Body of pancreas (tissue), 4 donors: ENCODE measurements at regions not wholly inside any gene's neighbourhood (a gene's known extent, or its start where the extent isn't known, plus 50 kb on each side); places are given as distances from the start of the nearest gene placed in this dataset.

Experiments used
- ATAC-seq: fragments of 150-250 bp; one replicate; pipeline ENCODE4 v1.9.1; 2016
- DNase-seq, 4 donors: peaks; one replicate each; pipeline ENCODE4 v3.0.0-alpha.2; 2019
- H3K27ac ChIP-seq, 4 donors: fragments of 200-600 bp; sonication (generic); 1 replicate in 3 of 4; 2 replicates in 1 of 4; pipeline versions ENCODE4 v1.5.1 to v1.6.1; 2016 to 2019; ENCODE audit warnings: mild to moderate bottlenecking in 1 of 4, mixed read lengths in 1 of 4, moderate library complexity in 1 of 4
- H3K27me3 ChIP-seq, 2 donors: fragments of 200-600 bp; sonication (generic); one replicate each; pipeline ENCODE4 v1.6.0; 2016; ENCODE audit warnings: mild to moderate bottlenecking in 1 of 2
- H3K36me3 ChIP-seq, 2 donors: fragments of 200-600 bp; sonication (generic); replicated peaks in 1 of 2; 2 replicates each; pipeline ENCODE4 v1.5.1; 2016; ENCODE audit warnings: low read depth in 2 of 2; ENCODE audit not compliant: insufficient read depth in 1 of 2
- H3K4me1 ChIP-seq: fragments of 200-600 bp; sonication (generic); one replicate; pipeline ENCODE4 v1.6.0; 2016
- H3K4me3 ChIP-seq, 2 donors: fragments of 200-600 bp; sonication (generic); 1 replicate in 1 of 2; 2 replicates in 1 of 2; pipeline ENCODE4 v1.5.1; 2016 to 2019
- H3K9me3 ChIP-seq, 3 donors: fragments of 200-600 bp; sonication (generic); 1 replicate in 2 of 3; 2 replicates in 1 of 3; pipeline ENCODE4 v1.5.1; 2016
- POLR2A ChIP-seq, 3 donors: fragments of 450-650 bp; IDR thresholded peaks; one replicate each; pipeline ENCODE4 v1.6.1; 2016; ENCODE audit warnings: antibody characterized with exemption in 3 of 3, mild to moderate bottlenecking in 2 of 3
- WGBS, 2 donors: methylation state at CpG; one replicate each; pipeline ENCODE4 v1.1.5; 2017; 5-methylcytosine and 5-hydroxymethylcytosine counted together
- intact Hi-C: fragments of 100-400 bp; cut with DNase I; formaldehyde crosslinking; loops from one replicate; pipeline ENCODE4 v1.15.1; 2023
- TF ChIP-seq, protein P1 (sequence below), 7 experiments: fragments of 450-650 bp in 4 of 7; fragments of 200-600 bp in 3 of 7; sonication (generic) in 3 of 7; IDR thresholded peaks; one replicate each; pipeline ENCODE4 v1.5.1; 2016 to 2019; ENCODE audit warnings: antibody characterized with exemption in 7 of 7

DNA sequence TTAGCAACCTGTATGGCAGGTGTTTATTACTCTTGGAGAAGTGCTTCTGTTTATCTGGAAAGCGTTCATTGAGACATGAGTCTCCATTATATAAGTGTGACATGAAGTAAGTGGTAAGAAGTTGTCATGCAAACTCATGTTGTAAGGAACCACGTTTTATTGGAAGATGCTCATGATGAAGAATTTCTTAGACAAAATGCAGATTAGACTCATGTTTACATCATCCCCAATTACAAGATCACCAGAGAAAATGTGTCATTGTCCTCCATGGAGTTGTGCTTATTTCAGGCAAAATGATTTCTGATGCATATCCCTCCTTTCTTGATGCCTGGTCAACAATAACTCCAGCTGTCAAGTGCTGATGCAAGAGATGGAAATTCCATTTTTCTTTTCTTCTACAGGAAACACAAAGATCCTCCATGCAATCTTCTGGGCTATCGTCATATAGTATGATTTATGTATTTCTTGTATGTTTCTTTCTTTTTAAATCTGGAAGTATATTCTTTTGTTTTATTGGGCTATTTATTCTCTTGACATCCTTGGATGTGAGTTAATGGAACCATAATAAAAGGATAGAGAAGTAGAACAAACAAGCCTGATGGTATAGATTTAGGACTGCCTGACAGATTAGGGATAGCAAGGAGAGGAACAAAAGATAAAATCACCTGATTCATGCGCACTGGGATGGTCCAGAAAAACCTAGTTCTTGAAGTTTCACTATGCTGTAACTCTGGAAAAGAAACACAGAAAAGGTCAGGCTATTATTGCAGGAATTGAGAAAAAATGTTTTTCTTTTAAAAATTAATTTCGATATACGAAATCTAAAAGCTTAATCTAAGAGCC, 50.7 kb upstream of the DIAPH3 start:
- no peak for TF ChIP-seq POLR2A (IDR thresholded peaks at IDR 0.05)
- TF ChIP-seq, protein P1, sequence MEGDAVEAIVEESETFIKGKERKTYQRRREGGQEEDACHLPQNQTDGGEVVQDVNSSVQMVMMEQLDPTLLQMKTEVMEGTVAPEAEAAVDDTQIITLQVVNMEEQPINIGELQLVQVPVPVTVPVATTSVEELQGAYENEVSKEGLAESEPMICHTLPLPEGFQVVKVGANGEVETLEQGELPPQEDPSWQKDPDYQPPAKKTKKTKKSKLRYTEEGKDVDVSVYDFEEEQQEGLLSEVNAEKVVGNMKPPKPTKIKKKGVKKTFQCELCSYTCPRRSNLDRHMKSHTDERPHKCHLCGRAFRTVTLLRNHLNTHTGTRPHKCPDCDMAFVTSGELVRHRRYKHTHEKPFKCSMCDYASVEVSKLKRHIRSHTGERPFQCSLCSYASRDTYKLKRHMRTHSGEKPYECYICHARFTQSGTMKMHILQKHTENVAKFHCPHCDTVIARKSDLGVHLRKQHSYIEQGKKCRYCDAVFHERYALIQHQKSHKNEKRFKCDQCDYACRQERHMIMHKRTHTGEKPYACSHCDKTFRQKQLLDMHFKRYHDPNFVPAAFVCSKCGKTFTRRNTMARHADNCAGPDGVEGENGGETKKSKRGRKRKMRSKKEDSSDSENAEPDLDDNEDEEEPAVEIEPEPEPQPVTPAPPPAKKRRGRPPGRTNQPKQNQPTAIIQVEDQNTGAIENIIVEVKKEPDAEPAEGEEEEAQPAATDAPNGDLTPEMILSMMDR (IDR thresholded peaks at IDR 0.05), result no peak
- ATAC-seq, result no peak
- 70 to 71% methylated on average over 6 of the region's 6 CpGs for WGBS, 2 donors

DNA sequence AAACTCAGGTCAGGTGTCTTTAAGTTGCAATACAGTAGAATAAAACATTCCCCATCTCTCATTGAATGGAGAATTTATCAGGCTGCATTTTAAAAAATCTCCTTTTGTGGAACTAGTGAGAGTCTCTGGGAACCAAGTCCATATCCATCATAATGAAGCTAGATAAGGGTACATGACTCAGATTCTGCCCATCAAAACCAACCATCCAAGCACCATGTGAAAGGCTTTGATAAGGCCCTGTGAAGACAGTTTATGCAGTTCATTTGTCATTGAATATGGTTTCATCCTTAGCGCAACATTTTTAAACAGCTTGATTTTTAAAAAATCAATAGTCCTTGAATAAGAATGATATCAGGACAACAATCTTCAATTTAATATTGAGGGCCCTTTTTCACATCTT, 56.3 kb upstream of the DIAPH3 start:
- no peak for TF ChIP-seq POLR2A (IDR thresholded peaks at IDR 0.05)
- TF ChIP-seq, protein P1 (IDR thresholded peaks at IDR 0.05), result no peak
- ATAC-seq, result no peak
- DNase-seq, result no peak
- Histone ChIP-seq H3K4me3 (no peak overlapping the region), H3K27ac (no peak overlapping the region), H3K9me3 (no peaks in the 10 kb centered on the region), H3K36me3 (no peaks in the 10 kb centered on the region), H3K4me1 (no peaks in the 10 kb centered on the region), H3K27me3 (no peaks in the 10 kb centered on the region)
- intact Hi-C loops, result no loop called here
- 98 to 100% methylated on average over 1 of the region's 1 CpG for WGBS, 2 donors

More for the DNA sequence above, 50.7 kb upstream of the DIAPH3 start:
- H3K4me3 ChIP-seq, result no peak overlapping the region
- H3K27ac ChIP-seq, result peak overlapping the region in 2 of 4 donors; percentile 5 to 47
- intact Hi-C loops, result no loop called here
- H3K4me1 ChIP-seq, result peaks cover 10% of the 10 kb centered on the region
- no peaks in the 10 kb centered on the region for H3K9me3 ChIP-seq
- no peaks in the 10 kb centered on the region for H3K27me3 ChIP-seq
- DNase-seq, result no peak
- H3K36me3 ChIP-seq, result no peaks in the 10 kb centered on the region

DNA sequence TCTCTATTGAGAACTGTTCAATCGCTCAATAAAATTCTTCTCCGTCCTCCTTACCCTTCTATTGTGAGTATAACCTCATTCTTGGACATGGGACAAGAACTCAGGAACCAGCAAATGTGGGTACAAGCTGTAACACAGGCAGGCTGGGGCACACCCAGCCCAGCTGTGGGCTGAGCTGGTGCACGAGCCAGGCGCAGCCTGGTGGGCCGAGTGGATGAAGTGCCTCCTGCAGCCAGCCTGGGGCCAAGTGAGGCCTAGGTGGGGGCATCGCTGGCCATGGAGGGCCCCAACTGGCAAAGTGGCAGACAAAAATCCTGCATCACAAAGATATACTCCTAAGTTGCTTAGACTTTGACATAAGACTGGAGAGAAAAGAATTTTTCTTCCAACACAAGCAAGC, 57.9 kb upstream of the DIAPH3 start:
- no peak overlapping the region for H3K27ac ChIP-seq
- H3K36me3 ChIP-seq, result no peaks in the 10 kb centered on the region
- ATAC-seq (no peak), DNase-seq (no peak)
- no peaks in the 10 kb centered on the region for H3K9me3 ChIP-seq
- WGBS, 2 donors, result 87 to 90% methylated on average over 6 of the region's 6 CpGs
- no peaks in the 10 kb centered on the region for H3K4me1 ChIP-seq
- no peaks in the 10 kb centered on the region for H3K27me3 ChIP-seq
- intact Hi-C loops, result no loop called here
- TF ChIP-seq POLR2A (IDR thresholded peaks at IDR 0.05), result no peak
- TF ChIP-seq, protein P1 (IDR thresholded peaks at IDR 0.05), result no peak
- no peak overlapping the region for H3K4me3 ChIP-seq

DNA sequence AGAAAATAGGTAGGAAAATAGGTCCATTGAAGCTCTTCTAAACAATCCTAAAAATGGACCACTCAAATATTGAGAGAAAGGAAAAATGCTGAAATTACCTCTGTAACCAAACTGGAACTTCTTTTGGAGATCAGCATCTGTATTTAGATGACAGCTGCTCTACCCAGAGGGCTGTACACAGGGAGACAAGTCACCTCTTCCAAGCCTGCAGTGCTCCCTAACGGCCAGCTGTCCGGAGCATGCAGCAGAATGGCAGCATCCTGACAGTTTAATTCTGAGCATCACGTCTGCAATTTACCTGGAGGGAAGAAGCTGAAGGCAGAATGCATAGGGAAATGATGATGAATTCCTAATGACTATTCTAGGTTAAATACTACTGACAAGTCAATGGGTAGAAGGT, 62.8 kb upstream of the DIAPH3 start:
- ATAC-seq, result no peak
- intact Hi-C loops, result no loop called here
- no peak overlapping the region for H3K4me3 ChIP-seq
- no peaks in the 10 kb centered on the region for H3K4me1 ChIP-seq
- H3K27me3 ChIP-seq, result no peaks in the 10 kb centered on the region
- TF ChIP-seq POLR2A (IDR thresholded peaks at IDR 0.05), result no peak
- TF ChIP-seq, protein P1 (IDR thresholded peaks at IDR 0.05), result peak in 4 of 7 experiments; percentile 12 to 52 (median 26)
- H3K27ac ChIP-seq, result no peak overlapping the region
- H3K36me3 ChIP-seq, result no peaks in the 10 kb centered on the region
- H3K9me3 ChIP-seq, result no peaks in the 10 kb centered on the region
- 34 to 40% methylated on average over 3 of the region's 3 CpGs for WGBS, 2 donors
- peak; percentile 13 to 53 (median 20) for DNase-seq

DNA sequence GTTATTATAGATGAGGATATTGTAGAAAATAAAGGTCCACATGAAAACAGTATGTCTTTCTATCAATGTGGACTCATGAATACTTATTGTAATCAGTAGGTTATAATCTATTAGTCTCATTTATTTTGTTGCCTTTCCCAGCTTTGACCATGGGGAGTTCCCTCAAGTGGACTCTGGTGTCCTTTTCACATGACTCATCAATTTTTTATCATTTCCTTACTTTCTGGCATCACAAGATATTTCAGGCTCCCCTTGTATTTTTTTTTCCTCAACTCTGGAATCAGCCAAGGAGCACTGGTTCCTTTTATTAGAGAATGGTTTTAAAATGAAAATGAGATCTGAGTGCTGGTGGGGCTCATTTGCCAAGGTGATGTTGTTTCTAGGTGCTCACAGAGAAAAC, 63.4 kb upstream of the DIAPH3 start:
- Histone ChIP-seq H3K27ac (no peak overlapping the region), H3K4me3 (no peak overlapping the region), H3K4me1 (no peaks in the 10 kb centered on the region), H3K9me3 (no peaks in the 10 kb centered on the region), H3K36me3 (no peaks in the 10 kb centered on the region), H3K27me3 (no peaks in the 10 kb centered on the region)
- DNase-seq, result no peak
- intact Hi-C loops, result no loop called here
- no peak for TF ChIP-seq POLR2A (IDR thresholded peaks at IDR 0.05)
- TF ChIP-seq, protein P1 (IDR thresholded peaks at IDR 0.05), result no peak
- no peak for ATAC-seq
